Fibroblast of mammary gland (primary cell): ENCODE measurements at regions not wholly inside any gene's neighbourhood (a gene's known extent, or its start where the extent isn't known, plus 50 kb on each side); places are given as distances from the start of the nearest gene placed in this dataset.

Source experiments
- DNase-seq: peaks from one replicate; pipeline ENCODE4 v3.0.0-alpha.2; 2010; ENCODE audit warnings: low read depth
- H3K4me3 ChIP-seq: 2 replicates; pipeline ENCODE4 v1.5.1; 2011; ENCODE audit warnings: low read depth, mild to moderate bottlenecking, low read length, moderate library complexity; ENCODE audit not compliant: control insufficient read depth
- TF ChIP-seq, protein P1 (sequence below): conservative IDR thresholded peaks from 2 replicates; pipeline ENCODE4 v1.5.1; 2011; ENCODE audit warnings: low read depth, low read length, inconsistent platforms; ENCODE audit not compliant: control insufficient read depth, insufficient read depth

GRCh38 chr2:77808599-77808998 lies 286.4 kb upstream of the LRRTM4 start:
- TF ChIP-seq, protein P1, sequence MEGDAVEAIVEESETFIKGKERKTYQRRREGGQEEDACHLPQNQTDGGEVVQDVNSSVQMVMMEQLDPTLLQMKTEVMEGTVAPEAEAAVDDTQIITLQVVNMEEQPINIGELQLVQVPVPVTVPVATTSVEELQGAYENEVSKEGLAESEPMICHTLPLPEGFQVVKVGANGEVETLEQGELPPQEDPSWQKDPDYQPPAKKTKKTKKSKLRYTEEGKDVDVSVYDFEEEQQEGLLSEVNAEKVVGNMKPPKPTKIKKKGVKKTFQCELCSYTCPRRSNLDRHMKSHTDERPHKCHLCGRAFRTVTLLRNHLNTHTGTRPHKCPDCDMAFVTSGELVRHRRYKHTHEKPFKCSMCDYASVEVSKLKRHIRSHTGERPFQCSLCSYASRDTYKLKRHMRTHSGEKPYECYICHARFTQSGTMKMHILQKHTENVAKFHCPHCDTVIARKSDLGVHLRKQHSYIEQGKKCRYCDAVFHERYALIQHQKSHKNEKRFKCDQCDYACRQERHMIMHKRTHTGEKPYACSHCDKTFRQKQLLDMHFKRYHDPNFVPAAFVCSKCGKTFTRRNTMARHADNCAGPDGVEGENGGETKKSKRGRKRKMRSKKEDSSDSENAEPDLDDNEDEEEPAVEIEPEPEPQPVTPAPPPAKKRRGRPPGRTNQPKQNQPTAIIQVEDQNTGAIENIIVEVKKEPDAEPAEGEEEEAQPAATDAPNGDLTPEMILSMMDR = no peak
- no peak overlapping the region for H3K4me3 ChIP-seq

GRCh38 chr2:77813599-77813998 lies 291.4 kb upstream of the LRRTM4 start:
- H3K4me3 ChIP-seq = no peak overlapping the region
- no peak for DNase-seq
- TF ChIP-seq, protein P1 = no peak

More at GRCh38 chr2:77808599-77808998, 286.4 kb upstream of the LRRTM4 start:
- DNase-seq = no peak

- no peak for DNase-seq
- TF ChIP-seq, protein P1 = no peak
- H3K4me3 ChIP-seq = no peak overlapping the region
These were observed 294.4 kb upstream of the LRRTM4 start for GRCh38 chr2:77816618-77817017.

GRCh38 chr2:77818186-77818585 lies 296.0 kb upstream of the LRRTM4 start:
- no peak overlapping the region for H3K4me3 ChIP-seq
- TF ChIP-seq, protein P1 = no peak
- no peak for DNase-seq

DNA sequence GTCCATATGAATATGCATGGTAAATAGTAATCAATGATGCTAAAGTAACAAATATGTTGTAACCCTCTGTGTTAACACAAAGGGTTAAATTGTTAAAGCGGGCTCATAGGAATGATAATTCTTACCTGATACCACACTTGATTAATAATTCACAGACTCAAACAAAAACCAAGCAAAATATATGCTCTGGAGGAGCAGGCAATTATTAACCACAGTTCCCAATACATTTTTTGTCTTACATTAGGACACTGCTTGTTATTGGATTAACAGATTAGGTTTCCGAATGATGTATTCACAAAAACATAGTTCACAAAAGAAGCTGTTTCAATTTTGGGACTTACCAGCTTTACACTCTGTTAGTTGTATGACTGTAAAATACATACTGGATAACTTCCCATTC lies 300.9 kb upstream of the LRRTM4 start:
- DNase-seq = no peak
- H3K4me3 ChIP-seq = no peak overlapping the region
- TF ChIP-seq, protein P1 = no peak

GRCh38 chr2:77831060-77831459 lies 308.9 kb upstream of the LRRTM4 start:
- TF ChIP-seq, protein P1 = no peak
- no peak for DNase-seq
- H3K4me3 ChIP-seq = no peak overlapping the region

DNA sequence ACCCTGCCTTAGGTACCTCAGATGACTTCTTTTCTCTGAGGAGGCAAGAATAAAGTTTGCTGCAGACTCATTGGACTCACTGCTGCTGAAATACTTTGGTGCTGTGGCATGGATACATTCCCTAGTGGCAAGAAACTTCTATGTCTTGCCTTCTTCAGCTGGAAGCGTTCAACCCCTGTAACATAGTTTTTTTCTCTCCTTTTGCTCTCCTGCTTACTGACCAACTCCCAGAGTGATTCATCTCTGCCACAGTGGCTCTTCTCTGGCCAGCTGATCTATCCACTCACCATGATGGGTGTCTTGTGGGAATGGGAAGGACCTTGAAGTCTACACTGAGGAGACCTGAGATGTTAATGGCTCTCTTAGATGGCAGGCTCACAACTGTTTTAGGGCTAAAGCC lies 309.3 kb upstream of the LRRTM4 start:
- TF ChIP-seq, protein P1 = no peak
- no peak for DNase-seq
- H3K4me3 ChIP-seq = no peak overlapping the region
